ENCODE measurements at regions not wholly inside any gene's neighbourhood (a gene's known extent, or its start where the extent isn't known, plus 50 kb on each side); places are given as distances from the start of the nearest gene placed in this dataset.

DNA sequence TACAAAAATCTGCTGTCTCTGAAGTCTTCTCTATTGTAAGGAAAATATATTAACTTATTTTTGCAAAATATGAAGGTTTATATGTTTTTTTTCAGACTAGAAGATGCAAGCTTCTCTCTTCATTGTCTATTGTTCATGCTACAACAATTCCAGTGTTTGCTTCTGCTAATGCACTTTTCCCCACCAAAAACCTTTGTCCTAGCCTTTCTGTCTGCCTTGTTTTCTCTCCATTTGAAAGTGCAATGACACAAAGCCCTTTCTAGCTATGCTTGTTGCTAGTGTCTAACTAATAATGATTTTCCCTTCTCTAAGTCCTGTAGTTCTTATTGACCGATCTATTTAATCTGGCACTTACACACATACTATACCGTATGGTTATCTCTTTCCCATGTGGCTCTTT lies 369.5 kb upstream of the CELF4 start:
- DNase-seq (ENCODE audit: low spot score) = no peak

DNA sequence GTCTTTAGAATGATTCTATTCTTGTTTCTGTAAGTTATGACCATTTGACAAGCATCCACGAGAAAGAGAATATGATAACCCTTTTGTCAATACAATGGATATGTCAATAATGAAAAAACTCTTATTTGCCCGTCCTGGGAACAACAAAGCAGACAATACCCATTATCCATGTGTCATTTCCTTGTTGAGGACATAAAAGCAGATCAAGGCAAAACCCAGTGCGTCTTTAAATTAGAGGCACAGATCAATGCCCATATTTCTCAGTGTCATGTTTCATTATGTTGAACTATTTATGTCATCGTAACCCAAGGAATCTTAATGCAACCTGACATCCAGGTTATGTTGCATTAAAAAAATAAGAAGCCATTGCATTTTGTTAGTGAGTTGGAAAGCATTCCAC lies 365.0 kb upstream of the CELF4 start:
- no peak for DNase-seq (ENCODE audit: low spot score)

DNA sequence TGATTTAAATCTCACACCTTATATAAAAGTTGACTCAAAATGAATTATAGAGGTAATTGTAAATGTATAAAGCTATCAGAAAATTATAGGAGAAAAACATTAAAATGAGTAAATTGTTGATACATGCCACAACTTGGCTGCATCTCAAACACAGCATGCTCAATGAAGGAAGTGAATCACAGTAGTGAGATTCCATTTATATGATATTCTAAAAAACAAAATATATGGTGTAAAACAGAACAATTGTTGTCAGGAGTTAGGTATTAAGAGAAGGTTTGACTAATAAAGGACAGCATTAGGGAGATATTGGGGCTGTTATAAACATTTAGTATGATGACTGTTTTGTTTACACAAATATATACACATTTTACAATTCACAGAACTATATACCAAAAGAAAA lies 356.6 kb upstream of the CELF4 start:
- no peak for DNase-seq (ENCODE audit: low spot score)

DNA sequence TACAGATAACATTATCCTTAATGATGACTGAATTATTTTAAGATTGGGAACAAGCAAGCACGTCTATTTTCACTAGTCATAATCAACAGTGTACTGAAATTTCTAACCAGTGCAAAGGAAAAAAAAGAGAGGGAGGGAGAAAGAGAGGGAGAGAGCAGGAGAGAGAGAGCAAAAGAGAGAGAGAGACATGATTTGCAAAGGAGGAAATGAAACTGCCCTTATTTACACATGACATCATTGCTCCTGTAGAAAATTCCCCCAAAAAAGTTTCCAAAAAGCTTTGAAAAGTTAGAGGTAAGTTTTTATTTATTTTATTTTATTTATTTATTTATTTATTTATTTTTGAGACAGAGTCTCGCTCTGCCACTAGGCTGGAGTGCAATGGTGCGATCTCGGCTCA lies 355.3 kb upstream of the CELF4 start:
- DNase-seq (ENCODE audit: low spot score) = no peak

DNA sequence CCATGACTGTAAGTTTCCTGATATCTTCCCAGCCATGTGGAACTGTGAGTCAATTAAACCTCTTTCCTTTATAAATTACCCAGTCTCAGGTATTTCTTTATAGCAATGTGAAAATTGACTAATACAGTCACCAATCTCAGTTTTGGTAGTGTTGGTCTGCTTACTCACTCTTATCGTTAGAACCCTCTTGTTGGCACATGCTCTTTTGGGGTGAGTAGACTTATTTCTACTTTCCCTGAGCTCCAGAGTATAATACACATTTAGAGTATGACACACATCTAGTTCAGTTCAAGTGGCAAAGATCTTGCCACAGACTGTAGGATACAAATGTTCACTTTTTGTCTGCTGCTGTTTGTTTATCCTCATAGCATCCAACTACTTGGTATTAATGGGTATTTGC lies 347.5 kb upstream of the CELF4 start:
- DNase-seq (ENCODE audit: low spot score) = no peak

DNA sequence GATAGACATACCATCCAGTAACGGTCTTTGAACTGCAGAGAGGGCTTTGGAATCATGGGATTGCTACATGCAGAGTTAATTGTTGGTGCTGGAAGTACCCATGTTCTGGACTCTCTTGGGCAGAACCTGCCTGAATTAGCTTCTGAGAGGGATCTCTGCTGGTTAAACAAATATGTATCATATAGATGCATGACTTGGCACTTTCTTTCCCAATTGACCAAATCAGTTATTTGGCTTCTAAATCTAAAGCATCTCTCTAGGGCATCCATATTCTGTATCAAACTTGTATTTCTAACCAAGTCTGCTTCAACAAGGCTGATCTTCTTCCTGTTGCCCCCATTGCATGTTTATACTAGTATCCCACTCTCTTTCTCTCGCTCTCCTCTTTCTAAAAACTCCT lies 336.7 kb upstream of the CELF4 start:
- DNase-seq (ENCODE audit: low spot score) = no peak

DNA sequence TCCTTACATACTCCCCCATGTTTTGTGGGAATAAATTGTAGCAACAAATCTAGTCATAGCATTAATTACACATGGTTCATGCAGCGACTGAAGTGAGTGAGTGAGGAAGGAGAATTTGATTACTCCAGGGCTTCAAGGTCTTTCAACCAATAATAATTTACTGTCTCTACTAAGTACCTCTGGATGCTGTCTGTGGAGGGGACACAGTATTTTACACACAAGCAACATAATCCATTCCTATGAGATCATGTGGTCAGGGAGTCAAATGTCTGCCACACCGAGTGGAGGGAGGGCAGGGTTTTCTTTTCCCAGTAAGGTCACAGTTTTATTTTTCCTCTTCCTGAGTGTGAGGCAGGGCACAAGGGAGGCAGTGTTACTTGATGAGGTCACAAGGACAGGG lies 334.7 kb upstream of the CELF4 start:
- DNase-seq (ENCODE audit: low spot score) = no peak

DNA sequence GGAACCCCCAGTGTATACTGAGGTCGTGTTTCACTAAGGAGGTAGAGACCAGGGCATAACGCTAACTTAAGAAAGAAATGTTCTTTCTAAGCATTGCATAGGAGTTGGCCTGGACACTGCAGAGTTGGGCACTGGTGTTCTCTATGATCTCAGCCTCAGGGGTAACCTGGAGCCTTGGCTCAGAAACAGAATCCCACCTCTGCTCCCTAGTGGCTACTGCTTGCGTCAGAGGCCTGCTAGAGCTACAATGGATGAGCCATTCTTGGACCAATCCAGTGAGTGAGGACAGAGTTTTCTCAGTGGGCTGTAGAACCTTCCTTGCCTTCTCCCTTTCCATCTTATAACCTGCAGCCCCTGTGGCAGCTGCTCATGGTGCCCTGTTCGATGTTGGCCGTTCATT lies 324.4 kb upstream of the CELF4 start:
- DNase-seq (ENCODE audit: low spot score) = no peak

DNA sequence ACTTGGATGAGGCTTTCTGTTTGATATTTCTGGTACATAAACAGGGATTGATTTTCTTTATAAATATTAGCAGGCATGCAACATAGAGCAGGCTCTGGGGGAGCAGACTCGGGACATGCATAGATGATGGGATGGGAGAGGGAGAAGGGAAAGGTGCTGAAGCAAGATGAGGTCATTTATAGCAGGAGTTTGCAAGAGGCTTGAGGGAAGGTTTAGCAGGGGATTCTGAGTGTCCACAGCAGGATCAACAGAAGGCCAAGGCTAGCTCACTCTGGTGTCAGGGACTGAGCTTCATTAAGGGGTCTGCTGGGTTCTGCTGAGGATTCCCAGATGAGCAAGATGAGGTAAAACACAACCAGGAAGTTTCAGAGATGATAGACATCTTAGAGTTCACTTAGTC lies 309.1 kb upstream of the CELF4 start:
- no peak for DNase-seq (ENCODE audit: low spot score)

DNA sequence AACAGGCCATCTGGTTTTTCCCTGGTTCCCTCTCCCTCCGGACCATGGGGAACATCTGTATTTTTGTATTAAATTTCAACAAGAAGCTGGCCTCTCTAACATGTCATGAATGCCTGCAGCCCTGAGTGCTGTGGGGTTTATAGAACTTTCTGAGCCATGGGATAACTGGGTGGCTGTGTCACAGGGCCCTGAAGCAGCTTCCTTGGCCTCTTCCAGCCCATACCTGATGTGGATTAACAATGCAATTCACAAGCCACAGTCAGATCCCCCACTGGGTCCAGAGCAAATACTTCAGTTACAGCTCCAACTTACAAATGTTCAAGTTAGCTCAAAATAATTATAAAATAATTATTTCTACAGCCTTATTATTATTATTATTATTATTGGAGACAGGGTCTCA lies 307.8 kb upstream of the CELF4 start:
- no peak for DNase-seq (ENCODE audit: low spot score)

DNA sequence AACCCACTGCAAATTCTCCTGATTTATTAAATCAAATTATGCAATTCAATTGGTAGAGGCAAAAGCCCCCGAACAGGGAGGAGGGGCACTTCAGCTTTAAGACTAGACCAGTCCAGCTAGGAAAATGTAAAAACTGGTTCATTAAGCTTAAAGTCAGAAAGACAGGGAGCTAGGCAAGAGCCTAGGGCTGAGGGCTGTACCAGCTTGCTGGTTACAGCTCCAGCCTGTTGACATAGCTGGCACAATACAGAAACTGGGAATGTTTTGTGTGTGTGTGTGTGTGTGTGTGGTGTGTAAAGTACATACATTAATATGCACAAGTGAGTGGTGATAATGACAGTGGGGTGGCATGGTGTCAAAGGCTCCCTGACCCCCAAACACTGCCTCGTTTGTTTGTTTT lies 307.0 kb upstream of the CELF4 start:
- no peak for DNase-seq (ENCODE audit: low spot score)

DNA sequence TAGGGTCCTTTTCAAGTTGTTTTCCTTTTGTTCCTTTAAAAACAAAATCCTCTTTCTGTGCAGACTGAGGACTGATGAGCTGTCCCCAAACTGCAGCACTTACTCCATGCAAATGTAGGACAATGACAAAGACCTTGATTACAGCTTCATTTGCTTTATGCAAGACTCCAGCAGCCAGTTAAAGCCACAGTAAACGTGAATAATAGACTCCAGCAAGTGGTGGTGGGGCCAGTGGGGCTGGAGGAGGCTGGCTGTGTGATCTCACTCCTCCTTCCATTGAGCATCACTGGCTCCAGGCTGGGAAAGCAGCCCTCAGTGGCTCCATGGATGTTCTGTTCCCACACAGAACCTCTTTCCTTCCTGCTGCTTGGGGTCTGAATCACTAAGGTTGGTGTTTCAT lies 306.0 kb upstream of the CELF4 start:
- DNase-seq (ENCODE audit: low spot score) = no peak

DNA sequence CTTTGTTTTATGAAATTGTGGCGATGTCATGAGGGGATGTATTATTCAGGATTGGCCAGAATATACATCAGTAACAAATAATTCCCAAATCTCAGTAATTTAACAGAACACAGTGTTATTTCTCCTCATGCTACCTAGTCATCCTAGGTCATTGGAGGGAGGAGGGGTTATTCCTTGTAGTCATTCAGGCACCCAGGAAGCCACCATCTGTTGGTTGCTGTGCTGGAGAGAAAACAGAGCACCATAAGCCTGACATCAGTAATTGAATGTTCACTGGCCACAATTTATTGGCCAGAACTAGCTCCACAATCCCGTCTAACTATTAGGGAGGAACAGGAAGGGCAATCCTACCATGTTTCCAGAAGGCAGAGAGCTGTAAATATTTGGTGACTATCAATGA lies 303.5 kb upstream of the CELF4 start:
- no peak for DNase-seq (ENCODE audit: low spot score)

DNA sequence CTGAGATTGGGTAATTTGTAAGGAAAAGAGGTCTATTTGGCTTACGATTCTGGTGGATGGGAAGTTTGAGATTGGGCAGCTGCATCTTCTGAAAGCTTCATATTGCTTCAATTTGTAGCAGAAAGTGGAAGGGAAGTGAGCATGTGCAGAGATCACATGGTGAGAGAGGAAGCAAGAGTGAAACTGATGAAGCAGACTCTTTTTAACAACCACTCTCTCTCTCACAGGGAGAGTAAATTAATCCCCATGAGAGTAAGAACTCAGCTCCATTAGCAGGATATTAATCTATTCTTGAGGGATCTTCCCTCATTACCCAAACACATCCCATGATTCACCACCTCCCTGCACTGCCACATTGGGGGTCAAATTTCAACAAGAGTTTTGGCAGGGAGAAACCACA lies 298.5 kb upstream of the CELF4 start:
- no peak for DNase-seq (ENCODE audit: low spot score)

DNA sequence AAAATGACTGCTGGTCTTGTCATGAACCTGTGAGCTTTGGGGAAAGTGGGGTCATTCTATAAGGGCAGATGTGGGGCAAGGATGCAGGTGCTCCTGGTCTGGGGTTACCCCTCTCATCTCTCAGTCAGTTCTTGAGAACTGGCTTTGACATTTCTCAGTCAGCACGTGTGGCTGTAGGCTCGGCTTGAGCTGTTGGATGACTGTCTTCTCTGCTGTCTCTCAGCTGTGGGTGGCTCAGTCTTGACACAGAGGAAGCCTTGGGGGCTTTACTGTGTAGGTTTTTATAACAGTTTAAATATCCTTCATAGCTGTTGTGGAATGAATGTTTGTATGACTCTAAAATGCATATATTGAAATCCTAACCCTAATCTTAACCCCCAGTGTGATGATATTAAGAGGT lies 296.4 kb upstream of the CELF4 start:
- DNase-seq (ENCODE audit: low spot score) = no peak

DNA sequence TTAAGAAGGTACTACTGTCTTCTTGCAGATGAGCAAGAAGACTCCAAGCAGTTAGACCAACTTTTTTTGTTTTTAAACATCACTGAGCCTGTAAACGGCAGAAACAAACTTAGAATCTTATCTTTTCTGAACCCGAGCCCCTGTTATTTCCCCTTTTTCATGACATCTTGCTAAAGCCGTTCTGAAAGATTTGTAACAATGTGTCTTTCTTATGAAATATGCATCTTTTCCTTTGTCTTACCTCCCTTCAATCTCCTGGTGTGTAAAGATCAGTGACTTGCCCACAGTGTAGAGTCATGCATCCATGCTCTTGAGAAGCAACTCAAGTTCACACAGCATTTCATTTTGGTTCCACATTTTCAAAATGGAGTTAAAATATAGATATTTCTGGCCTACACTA lies 288.8 kb upstream of the CELF4 start:
- DNase-seq (ENCODE audit: low spot score) = no peak

DNA sequence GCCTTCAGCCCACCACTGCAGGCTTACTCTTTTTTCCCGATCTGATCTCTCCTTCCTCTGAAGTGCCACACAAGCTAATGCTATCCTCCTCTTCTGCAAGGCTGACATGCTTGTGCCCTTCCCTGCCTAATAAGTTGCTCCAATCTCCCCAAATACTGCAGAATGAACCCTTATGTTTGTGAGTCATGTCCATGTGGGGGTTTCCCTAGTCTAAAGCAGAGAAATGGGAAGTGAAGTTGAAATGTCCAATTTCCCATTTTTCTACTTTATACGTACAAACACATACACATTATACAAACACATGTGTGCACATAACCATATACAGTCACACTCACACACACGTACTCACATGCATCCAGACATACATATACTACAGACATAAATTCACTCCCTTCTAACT lies 288.1 kb upstream of the CELF4 start:
- no peak for DNase-seq (ENCODE audit: low spot score)

DNA sequence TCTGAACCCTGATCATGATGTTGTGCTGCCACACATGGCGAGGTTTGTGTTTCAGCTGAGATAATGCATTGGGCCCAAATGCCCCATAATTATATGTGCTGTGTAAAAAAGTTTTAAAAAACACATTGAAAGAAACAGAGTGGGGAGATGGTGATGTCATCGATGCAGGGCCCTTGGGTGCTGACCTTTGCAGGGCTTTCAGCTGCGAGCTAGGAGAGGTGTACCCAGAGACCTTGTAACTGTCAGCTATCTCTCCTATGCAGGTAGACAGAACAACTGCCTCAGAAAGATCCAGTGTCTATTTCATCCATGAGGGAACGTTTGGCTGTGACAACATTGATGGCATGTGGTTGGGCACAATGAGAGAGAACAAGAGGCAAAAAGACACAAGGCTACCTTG lies 286.9 kb upstream of the CELF4 start:
- no peak for DNase-seq (ENCODE audit: low spot score)

DNA sequence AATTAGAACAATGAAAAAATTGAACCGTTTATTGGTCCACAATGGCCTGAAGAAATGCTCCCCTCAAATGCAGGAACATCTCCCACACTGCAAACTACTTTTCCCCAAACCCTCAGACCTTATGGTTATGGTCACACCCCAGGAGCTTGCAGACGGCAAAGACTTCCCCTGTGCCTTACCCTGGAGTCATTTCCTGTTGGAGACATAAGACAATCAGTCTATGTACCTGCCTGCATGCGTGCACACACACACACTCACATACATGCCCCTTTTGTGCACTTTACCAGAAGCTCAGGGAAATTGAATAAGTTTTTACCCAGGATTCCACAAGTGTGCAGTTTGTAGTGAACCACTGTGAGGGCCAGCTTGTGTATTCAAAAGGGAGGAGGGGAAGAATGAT lies 281.9 kb upstream of the CELF4 start:
- no peak for DNase-seq (ENCODE audit: low spot score)

DNA sequence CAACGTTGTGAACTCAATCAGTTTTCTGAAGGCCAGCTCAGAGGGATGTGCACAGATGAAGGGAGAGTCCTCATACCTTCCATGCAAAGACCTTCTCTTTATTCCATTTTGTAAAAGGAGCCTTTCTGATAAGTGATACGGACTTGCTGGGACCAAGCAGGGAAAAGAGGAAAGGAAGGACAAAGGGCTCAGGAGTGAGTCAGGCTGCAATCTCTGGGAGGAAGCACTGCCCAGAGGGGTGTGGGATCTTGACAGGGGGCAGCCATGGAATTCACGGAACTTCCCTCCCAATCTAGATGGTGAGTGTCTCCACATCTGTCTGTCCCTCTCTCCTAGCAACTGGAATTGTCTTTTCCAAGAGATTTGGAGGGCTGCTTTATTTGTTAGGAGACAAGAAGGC lies 281.4 kb upstream of the CELF4 start:
- no peak for DNase-seq (ENCODE audit: low spot score)

DNA sequence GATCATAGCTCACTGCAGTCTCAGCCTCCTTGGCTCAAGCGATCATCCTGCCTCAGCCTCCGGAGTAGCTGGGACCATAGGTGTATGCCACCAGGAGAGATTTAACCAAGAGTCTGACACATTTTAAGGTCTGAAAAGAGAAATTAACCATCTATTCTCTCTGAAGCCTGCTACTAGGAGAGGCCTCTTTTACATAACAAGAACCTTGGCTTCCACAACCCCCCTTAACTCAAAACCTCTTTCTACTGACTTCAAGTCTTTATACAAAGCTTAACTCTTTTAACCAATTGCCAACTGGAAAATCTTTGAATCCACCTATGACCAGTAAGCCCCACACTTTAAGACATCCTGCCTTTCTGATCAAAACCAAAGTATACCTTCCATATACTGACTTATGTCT lies 279.9 kb upstream of the CELF4 start:
- DNase-seq (ENCODE audit: low spot score) = no peak

DNA sequence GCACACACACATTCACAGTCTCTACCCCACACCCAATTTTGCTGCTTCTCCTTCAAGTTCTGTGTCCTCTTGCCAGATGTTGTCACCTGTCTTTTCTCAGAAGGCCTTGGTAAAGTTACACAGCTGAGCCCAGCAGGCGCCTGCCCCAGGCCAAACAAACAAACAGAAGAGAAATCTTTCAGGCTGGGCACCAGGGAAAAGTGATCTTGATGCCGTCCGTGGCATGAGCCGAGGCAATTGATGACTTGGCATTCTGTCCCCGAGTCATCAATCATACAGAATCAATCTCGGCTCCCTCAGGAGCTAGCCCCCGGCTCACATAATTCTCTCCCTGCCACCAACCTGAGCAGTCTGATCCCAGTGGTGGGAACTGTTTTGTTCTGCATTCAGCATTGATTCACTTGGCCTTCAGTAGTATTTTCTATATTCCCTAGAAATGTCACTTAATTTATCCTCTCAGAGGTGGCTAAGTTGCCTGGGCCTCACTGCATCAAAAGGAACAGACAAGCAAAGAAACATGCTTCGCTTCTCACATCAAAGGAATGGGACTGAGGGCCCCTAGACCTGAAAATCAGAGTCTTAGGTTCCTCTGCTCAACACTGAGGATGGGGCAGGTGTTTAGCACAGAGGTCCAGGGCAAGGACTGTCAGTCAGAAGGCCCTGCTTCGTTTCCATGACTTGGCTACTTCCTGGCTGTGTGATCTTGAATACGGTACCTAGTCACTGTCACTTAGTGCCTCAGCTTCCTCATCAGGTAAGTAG lies 278.8 kb upstream of the CELF4 start:
- no peak for DNase-seq (ENCODE audit: low spot score)

DNA sequence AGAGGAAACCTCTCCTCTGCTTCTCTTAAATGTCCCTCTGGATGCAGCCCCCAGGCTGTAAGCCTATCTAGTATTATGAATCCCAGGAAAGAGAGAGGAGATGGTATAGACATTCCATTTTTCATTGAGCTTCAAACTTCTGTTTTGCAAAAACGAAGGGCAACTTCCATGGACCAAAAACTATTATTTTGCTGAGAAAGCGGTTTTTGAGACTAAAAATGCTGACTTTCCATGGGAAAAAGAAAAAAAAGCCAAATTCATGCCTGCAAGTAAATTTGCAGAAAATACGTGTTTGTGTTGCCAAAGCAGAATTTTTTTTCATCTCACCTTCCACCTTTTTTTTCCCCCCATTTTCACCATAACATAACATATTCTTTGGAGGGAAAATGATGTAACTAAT lies 272.5 kb upstream of the CELF4 start:
- no peak for DNase-seq (ENCODE audit: low spot score)

DNA sequence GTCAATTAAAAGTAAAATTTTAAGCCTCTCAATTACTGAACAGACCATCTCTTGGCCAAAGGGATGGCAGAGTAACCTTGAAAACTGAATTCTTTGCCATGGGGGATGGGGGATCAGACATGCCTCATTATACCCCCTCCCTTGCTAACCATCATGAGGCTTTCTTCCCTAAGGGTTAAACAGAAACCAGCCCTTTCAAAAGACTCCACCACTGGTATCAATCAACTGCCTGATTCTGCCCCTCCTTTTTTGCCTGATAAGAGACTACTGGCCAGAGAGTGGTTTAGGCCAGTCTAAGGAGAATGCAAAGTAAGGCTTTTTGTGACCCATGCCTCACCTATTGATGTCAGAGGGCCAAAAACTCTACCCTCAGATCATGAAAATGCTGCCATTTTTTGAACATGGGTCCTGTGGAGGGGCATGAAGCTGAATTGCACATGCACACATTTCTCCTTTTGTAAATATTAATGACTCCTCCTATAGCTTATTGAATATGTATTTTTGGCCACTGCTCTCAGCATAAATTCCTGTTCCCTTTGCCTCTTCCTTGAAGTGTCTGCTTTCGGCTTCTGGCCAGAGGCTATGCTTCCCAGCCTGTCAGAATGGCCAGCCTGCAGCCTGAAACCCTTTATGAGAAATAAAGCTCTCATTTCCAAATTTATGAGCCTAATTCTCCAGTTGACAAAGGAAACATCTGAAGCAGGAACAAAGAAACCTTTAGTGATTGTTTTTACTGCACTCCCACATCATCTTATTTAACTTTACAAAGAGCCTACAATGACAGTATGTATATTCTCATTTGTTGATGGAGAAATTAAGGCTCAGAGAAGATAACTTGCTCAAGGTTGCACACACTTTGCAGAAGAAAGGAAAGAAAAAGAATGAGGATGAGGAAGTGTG lies 270.7 kb upstream of the CELF4 start:
- DNase-seq (ENCODE audit: low spot score) = no peak

Measured in HuH-7.5 (cell line).